GM20431 (cell line): ENCODE measurements at regions not wholly inside any gene's neighbourhood (a gene's known extent, or its start where the extent isn't known, plus 50 kb on each side); places are given as distances from the start of the nearest gene placed in this dataset.

Experiments used
- in situ Hi-C: fragments of 300-500 bp; cut with MseI, MboI; formaldehyde crosslinking; loops from one replicate; pipeline ENCODE4 v1.15.0; 2020; ENCODE audit warnings: low sequenced_read_pairs; ENCODE audit not compliant: unreplicated experiment

DNA sequence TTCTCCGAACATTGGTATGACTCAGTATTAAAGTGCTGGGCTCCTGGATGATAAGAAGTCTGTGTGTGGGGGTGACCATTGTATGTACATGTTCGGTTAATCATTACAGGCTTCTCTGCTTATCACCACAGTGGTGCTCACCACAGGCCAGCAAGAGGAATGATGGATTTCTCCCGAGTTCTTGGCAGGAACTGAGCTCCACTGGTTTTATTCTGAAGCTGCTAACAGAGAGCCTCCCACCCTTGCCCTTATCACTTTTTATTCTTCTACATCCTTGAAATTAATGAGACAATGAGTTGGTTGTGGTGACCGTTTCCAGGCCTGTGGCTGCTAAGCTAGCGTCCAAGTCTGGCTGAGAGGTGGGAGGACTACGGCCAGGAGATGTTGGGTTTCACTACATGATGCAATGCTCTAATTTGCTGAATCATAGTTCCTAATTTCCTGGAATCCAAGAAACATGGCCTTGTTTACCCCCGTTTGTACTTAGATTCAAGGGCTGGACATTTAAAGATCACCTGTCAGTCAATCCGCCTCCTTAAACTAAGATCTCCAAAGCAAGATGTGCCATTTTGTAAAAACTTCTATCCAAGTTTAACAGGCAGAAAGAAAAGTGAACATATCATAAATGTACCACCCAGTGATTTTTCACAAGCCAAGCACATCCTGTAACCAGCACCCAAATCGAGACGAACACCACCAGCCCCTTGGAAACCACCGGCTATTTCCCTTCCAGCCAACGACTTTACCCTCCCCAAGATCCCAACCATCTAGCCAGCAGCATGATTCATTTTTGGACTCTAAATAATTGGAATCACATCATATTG lies 172.5 kb downstream of the FOXA2 start:
- in situ Hi-C loops, result no loop called here

DNA sequence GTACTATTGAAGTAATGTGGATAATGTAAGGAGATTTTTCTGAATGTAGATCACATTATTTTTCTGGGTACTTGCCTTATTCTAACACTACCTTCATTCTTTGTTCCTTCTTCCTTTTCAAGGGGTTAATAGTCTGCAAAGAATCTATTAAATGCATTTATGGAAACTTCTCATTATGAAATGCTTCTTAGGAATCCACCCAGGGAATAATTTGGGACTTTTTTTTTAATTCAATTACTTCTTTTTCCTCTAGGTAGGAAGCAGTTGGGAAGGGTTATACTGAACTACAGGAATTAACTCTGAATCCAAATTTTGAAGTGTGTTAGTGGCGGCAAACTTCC lies 173.1 kb downstream of the FOXA2 start:
- in situ Hi-C loops, result no loop called here

DNA sequence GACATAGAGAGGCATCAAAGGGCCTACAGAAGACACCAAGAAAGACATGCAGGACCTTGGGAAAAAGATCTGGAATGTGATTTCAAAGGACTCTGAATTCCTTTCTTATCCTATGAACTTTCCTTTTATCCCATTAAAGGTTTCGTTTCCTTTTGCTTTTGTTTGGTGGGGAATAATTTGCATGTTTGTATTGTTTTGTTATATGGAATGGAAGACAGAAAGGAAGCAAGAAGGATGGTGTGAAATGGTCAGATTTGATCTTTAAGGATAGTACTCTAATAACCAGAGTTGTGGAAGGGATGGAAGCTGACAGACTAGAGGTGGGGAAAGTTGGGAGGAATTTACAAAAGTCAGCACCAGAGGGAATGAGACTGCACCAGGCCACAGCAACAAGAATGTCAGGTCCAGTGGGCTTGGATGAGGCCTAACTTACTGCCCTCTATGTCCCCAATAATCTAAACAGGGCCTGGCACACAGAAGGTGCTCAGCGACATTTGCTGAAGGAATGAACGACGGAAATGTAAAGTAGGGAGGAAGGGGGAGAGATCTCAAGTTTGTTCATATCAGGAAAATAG lies 173.7 kb downstream of the FOXA2 start:
- in situ Hi-C loops, result no loop called here

DNA sequence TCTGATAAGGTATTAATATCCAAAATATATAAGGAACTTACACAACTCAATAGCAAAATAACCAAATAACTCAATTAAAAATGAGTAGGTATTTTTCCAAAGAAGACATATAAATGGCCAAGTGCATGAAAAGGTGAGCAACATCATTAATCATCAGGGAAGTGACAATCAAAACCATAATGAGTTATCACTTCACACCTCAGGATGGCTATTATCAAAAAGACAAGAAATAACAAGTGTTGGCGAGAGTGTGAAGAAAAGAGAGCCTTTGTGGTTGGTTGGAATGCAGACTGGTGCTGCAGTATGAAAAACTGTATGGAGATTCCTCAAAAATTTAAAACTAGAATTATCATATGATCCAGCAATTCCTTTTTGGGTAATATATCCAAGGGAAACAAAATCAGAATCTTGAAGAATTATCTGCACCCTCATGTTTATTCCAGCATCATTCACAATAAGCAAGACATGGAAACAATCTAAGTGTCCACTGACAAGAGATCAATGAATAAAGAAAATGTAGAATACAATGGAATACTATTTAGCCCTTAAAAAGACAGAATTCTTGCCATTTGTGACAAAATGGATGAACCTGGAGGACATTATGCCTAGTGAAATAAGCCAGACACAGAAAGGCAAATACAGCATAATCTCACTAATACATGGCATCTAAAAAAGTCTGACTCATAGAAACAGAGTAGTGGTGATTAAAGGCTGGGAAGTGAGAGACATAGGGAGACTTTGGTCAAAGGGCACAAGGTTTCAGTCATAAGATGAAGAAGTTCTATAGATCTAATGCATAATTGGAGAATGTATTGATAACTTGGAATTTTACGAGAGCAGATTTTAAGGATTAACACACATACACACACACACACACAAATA lies 175.6 kb downstream of the FOXA2 start:
- in situ Hi-C loops, result no loop called here

- in situ Hi-C loops, result no loop called here
Observed at GRCh38 chr20:22407237-22408193, 176.9 kb downstream of the FOXA2 start.

GRCh38 chr20:22404419-22405170 lies 179.8 kb downstream of the FOXA2 start:
- in situ Hi-C loops, result no loop called here

GRCh38 chr20:22403632-22404361 lies 180.6 kb downstream of the FOXA2 start:
- in situ Hi-C loops, result no loop called here

DNA sequence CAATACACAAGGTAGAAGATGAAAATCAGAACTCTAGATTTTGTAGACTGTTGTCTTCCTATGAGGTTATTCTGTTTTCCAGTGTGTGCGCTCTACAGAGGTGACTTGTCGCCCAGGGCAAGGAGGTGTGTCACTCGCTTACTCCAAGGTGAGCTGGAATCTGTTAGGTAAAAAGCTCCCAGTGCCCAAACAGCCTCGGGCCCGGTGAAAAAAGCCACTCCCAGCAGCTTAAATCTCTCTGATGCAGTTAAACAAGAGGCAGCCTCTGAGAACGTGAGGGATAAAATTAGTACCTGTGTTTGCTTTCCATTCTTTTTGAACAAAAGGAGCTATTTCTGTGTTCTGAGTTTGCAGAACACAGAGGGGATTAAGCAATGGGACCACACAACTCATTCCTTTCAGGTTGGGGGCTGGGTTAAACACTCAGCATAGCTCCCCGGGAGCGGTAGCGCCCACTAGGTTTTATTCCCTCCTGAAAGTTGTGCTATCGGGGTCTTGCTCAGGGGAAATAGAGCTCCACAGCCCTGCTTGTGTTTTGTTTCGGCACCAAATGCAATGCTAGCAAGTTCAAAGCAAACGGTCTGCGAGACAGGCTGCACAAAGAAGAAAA lies 181.2 kb downstream of the FOXA2 start:
- in situ Hi-C loops, result no loop called here

DNA sequence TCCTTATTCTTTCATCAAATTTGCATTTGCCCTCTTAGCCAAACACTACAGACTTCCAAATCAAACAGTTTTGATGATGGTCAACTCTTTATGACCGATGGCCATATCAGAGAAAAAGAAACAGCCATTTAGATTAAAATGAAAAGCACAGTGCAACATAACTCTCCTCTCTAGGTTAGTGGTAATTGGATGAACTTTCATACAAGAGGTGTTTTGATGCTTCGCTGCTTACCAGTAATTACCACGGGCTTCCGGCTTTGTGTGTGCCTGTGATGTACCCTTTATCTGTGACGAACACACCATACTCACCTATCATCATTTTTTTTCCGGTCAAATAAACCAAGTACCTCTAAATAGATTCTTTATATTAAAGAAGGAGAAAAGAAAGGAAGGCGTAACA lies 181.8 kb downstream of the FOXA2 start:
- in situ Hi-C loops, result no loop called here

- in situ Hi-C loops, result no loop called here
Observed at GRCh38 chr20:22400440-22400839, 183.9 kb downstream of the FOXA2 start.

- in situ Hi-C loops, result no loop called here
Observed at GRCh38 chr20:22394583-22394982, 189.8 kb downstream of the FOXA2 start.

- in situ Hi-C loops, result no loop called here
Observed at GRCh38 chr20:22390543-22390903, 193.8 kb downstream of the FOXA2 start.

- in situ Hi-C loops, result no loop called here
Observed at GRCh38 chr20:22389836-22390542, 194.4 kb downstream of the FOXA2 start.

- in situ Hi-C loops, result no loop called here
Observed at GRCh38 chr20:22387452-22387851, 196.9 kb downstream of the FOXA2 start.

- in situ Hi-C loops, result no loop called here
Observed at GRCh38 chr20:22386306-22386623, 198.1 kb downstream of the FOXA2 start.

DNA sequence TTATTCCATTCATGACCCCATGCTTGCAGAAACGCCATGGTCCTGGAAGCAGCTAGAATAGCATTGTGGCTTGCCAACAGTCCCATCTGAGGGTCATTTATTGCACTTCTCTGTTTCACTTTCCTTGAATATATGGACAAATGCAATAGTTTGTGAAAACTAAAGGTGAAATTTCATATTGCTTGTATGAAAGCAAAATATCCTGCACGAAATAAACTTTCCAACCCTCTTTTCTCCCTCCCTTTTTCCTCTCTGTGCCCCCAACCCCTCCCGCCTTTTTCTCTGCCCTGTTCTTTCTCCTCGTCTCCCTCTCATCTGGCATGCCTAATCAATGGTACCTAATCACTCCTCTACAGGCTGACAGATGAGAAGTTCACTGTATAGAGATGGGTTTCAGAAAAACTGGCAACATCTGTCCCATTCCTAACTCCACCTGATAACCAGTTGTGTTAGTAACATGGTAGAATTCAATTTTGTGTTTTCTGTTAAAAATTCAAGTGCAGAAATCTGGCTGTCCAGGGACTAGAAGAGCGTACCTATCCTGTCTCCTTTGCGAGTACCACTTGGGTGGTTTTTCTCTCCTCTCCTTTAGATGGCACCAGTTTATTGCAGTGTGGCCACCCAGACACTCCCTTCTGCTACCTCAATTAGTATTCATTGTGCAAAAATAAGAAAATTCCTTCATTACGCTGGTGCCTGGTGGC lies 198.6 kb downstream of the FOXA2 start:
- in situ Hi-C loops, result no loop called here

DNA sequence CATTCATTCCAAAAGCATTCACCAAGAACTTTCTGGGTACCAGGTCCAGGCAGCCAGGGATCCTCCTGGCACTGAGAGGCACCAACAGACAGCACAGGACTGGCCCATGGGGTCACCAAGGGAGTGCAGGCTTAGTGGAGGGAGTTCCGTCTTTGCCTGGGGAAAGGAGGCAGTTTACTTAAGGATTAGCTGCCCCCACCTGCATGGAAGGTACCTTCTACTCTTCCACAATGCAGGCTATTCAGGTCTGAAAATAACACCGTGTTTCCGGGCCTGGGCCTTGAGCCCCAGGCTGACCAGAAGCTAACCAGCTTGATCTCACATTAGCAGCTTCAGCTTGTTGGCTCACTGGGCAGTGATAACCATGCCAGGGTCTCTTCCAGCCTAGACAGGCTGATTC lies 199.4 kb downstream of the FOXA2 start:
- in situ Hi-C loops, result no loop called here
